ENCODE measurements at regions not wholly inside any gene's neighbourhood (a gene's known extent, or its start where the extent isn't known, plus 50 kb on each side); places are given as distances from the start of the nearest gene placed in this dataset.

- Histone ChIP-seq H3K79me1 (ENCODE audit: low read depth, low read length) (no peaks in the 10 kb centered on the region), H3K18ac (ENCODE audit: extremely low read depth, low read length) (no peak overlapping the region), H4K20me1 (replicated peaks in 1 of 2; ENCODE audit: control insufficient read depth in 1 of 2, insufficient read depth in 2 of 2, low read length in 2 of 2) (no peaks in the 10 kb centered on the region), H4K8ac (ENCODE audit: extremely low read depth, insufficient read depth, low read length) (no peak overlapping the region), H3K9me3 (ENCODE audit: insufficient read depth in 2 of 2, low read depth in 1 of 2, low read length in 1 of 2) (no peaks in the 10 kb centered on the region), H3K27me3 (replicated peaks in 1 of 4; ENCODE audit: control insufficient read depth in 3 of 4, extremely low read depth in 1 of 4, insufficient read depth in 3 of 4, low read length in 3 of 4) (no peaks in the 10 kb centered on the region), H2AK5ac (ENCODE audit: low read depth, low read length) (no peak overlapping the region), H3K36me3 (ENCODE audit: control insufficient read depth in 2 of 4, insufficient read depth in 4 of 4, low read length in 3 of 4) (no peaks in the 10 kb centered on the region), H2BK12ac (ENCODE audit: low read depth, low read length) (no peak overlapping the region), H3K9ac (replicated peaks in 1 of 4; ENCODE audit: extremely low read depth in 1 of 4, low read depth in 3 of 4, low read length in 3 of 4) (no peak overlapping the region), H2BK20ac (ENCODE audit: low read length) (no peak overlapping the region), H2AFZ (ENCODE audit: low read length) (no peak overlapping the region), H3K4me2 (ENCODE audit: insufficient read depth in 1 of 2, low read depth in 2 of 2, low read length in 2 of 2) (no peak overlapping the region), H3K79me2 (ENCODE audit: control insufficient read depth in 1 of 2, insufficient read depth in 2 of 2, low read length in 2 of 2) (no peaks in the 10 kb centered on the region), H3K27ac (ENCODE audit: low read depth, low read length) (no peak overlapping the region), H3K4me1 (replicated peaks in 1 of 4; ENCODE audit: control insufficient read depth in 3 of 4, insufficient read depth in 4 of 4, low read length in 3 of 4) (peaks cover 0 to 2% (median 0%) of the 10 kb centered on the region in 4 experiments; a peak in 1 of 7 replicates), H3K14ac (ENCODE audit: insufficient read length) (no peak overlapping the region), H2BK5ac (ENCODE audit: low read depth, low read length) (no peak overlapping the region), H2BK120ac (replicated peaks; ENCODE audit: low read depth, low read length) (no peak overlapping the region), H3K23me2 (ENCODE audit: low read depth, low read length) (no peaks in the 10 kb centered on the region), H3K4ac (replicated peaks; ENCODE audit: insufficient read length, low read depth, low read length) (no peak overlapping the region), H2BK15ac (ENCODE audit: low read length) (no peak overlapping the region), H3K56ac (replicated peaks; ENCODE audit: insufficient read length, low read depth, low read length) (no peak overlapping the region), H4K91ac (replicated peaks; ENCODE audit: insufficient read length, low read length) (no peak overlapping the region), H4K5ac (ENCODE audit: insufficient read length, low read depth, low read length) (no peak overlapping the region), H3K4me3 (ENCODE audit: extremely low read depth in 1 of 4, insufficient read depth in 2 of 4, low read depth in 3 of 4, low read length in 4 of 4) (no peak overlapping the region), H3K23ac (ENCODE audit: insufficient read length) (no peak overlapping the region)
- TF ChIP-seq RAD21 (IDR thresholded peaks at IDR 0.05 in 1 of 2, conservative IDR thresholded peaks at IDR 0.05 in 1 of 2; ENCODE audit: low read depth in 2 of 2, low read length in 2 of 2) (no peak), TBP (IDR thresholded peaks at IDR 0.05; ENCODE audit: low read depth, low read length) (no peak), RFX5 (IDR thresholded peaks at IDR 0.05; ENCODE audit: borderline replicate concordance, low read depth, low read length) (no peak), TAF1 (IDR thresholded peaks at IDR 0.05; ENCODE audit: low read depth, low read length) (no peak), CHD2 (IDR thresholded peaks at IDR 0.05; ENCODE audit: low read length) (no peak), CREB1 (IDR thresholded peaks at IDR 0.05) (no peak), EGR1 (IDR thresholded peaks at IDR 0.05; ENCODE audit: borderline replicate concordance, low read depth, low read length) (no peak), JUND (IDR thresholded peaks at IDR 0.05; ENCODE audit: low read length) (no peak)
- CTCF ChIA-PET (ENCODE audit: partially characterized antibody) = no interaction called here
- WGBS, 2 experiments (ENCODE audit: extremely low coverage in 1 of 2, insufficient coverage in 1 of 2, insufficient read length in 1 of 2, insufficient replicate concordance in 2 of 2, low coverage in 1 of 2, low lambda C conversion rate in 2 of 2, missing lambda C conversion rate in 1 of 2) = 91% methylated on average over 2 of the region's 2 CpGs; no CpG with 5 or more reads in 1 of the 2 experiments
- FAIRE-seq (no peak), DNase-seq (ENCODE audit: low read depth in 1 of 2, low spot score in 2 of 2) (no peak)
- POLR2A ChIA-PET (ENCODE audit: partially characterized antibody) = no interaction called here
Measured at GRCh38 chr6:145020114-145020513, 715.2 kb downstream of the EPM2A start.

Measured in H1 (cell line).